Ascending aorta (tissue), 2 donors: ENCODE measurements at regions not wholly inside any gene's neighbourhood (a gene's known extent, or its start where the extent isn't known, plus 50 kb on each side); places are given as distances from the start of the nearest gene placed in this dataset.
"Not testable (repeated sequence)": the region's sequence is repeated elsewhere in the genome, so short reads cannot be mapped to it uniquely, and the experiment has no call there.

Experiments used
- DNase-seq, 2 donors: peaks; one replicate each; pipeline ENCODE4 v3.0.0-alpha.2; 2019; ENCODE audit warnings: low spot score in 2 of 2
- H3K27ac ChIP-seq, 2 donors: fragments of 200-600 bp; sonication (generic); one replicate each; pipeline ENCODE4 v1.5.1; 2016 to 2017; ENCODE audit warnings: mild to moderate bottlenecking in 1 of 2
- H3K27me3 ChIP-seq: fragments of 200-600 bp; sonication (generic); one replicate; pipeline ENCODE4 v1.5.1; 2017
- H3K36me3 ChIP-seq, 2 donors: fragments of 200-600 bp; sonication (generic); one replicate each; pipeline ENCODE4 v1.5.1; 2016
- H3K4me1 ChIP-seq, 2 donors: fragments of 200-600 bp; sonication (generic); one replicate each; pipeline ENCODE4 v1.5.1; 2016 to 2017; ENCODE audit warnings: mild to moderate bottlenecking in 1 of 2
- H3K4me3 ChIP-seq, 2 donors: fragments of 200-600 bp; sonication (generic); one replicate each; pipeline ENCODE4 v1.5.1; 2016 to 2017; ENCODE audit warnings: mild to moderate bottlenecking in 1 of 2
- H3K9me3 ChIP-seq, 2 donors: fragments of 200-600 bp; sonication (generic); one replicate each; pipeline ENCODE4 v1.5.1; 2016
- intact Hi-C: fragments of 100-400 bp; cut with DNase I; formaldehyde crosslinking; loops from one replicate; pipeline ENCODE4 v1.15.1; 2023
- TF ChIP-seq, protein P1 (sequence below), 3 experiments: fragments of 200-600 bp in 2 of 3; fragments of 450-650 bp in 1 of 3; sonication (generic) in 2 of 3; IDR thresholded peaks; one replicate each; pipeline ENCODE4 v1.5.1; 2016 to 2019; ENCODE audit warnings: antibody characterized with exemption in 3 of 3, mild to moderate bottlenecking in 1 of 3, moderate library complexity in 1 of 3

GRCh38 chr6:166803471-166803870, 152.9 kb downstream of the RNASET2 start:
- no peak for DNase-seq
- H3K27ac ChIP-seq: no peak overlapping the region
- H3K4me3 ChIP-seq: no peak overlapping the region
- no peaks in the 10 kb centered on the region for H3K36me3 ChIP-seq
- TF ChIP-seq, protein P1, sequence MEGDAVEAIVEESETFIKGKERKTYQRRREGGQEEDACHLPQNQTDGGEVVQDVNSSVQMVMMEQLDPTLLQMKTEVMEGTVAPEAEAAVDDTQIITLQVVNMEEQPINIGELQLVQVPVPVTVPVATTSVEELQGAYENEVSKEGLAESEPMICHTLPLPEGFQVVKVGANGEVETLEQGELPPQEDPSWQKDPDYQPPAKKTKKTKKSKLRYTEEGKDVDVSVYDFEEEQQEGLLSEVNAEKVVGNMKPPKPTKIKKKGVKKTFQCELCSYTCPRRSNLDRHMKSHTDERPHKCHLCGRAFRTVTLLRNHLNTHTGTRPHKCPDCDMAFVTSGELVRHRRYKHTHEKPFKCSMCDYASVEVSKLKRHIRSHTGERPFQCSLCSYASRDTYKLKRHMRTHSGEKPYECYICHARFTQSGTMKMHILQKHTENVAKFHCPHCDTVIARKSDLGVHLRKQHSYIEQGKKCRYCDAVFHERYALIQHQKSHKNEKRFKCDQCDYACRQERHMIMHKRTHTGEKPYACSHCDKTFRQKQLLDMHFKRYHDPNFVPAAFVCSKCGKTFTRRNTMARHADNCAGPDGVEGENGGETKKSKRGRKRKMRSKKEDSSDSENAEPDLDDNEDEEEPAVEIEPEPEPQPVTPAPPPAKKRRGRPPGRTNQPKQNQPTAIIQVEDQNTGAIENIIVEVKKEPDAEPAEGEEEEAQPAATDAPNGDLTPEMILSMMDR (IDR thresholded peaks at IDR 0.05): no peak
- H3K4me1 ChIP-seq: no peaks in the 10 kb centered on the region
- no peaks in the 10 kb centered on the region for H3K27me3 ChIP-seq
- peaks cover 0 to 27% of the 10 kb centered on the region in 2 donors for H3K9me3 ChIP-seq
- intact Hi-C loops: no loop called here

DNA sequence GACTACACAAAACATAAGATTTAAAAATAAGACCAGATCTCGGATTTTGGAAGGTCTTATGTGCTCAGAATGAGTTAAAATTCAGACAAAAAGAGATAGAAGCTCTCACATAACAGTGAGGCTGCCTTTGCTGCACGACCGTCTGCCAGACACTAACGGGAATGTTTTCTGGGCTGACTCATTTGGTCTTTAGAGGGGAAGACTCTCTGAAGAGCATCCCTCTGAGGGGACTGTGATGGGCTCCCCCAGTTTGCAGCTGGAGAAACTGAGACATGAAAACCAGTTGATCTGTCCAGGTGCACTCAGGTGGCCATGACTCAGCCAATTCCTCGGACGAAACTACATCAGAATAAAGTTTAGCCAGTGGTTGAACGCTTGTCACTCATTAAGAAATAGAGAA, 153.9 kb downstream of the RNASET2 start:
- no peak overlapping the region for H3K4me3 ChIP-seq
- H3K4me1 ChIP-seq: no peaks in the 10 kb centered on the region
- no peak for DNase-seq
- H3K9me3 ChIP-seq: peaks cover 0 to 25% of the 10 kb centered on the region in 2 donors
- TF ChIP-seq, protein P1 (IDR thresholded peaks at IDR 0.05): no peak
- H3K36me3 ChIP-seq: no peaks in the 10 kb centered on the region
- no peaks in the 10 kb centered on the region for H3K27me3 ChIP-seq
- no peak overlapping the region for H3K27ac ChIP-seq
- intact Hi-C loops: no loop called here

DNA sequence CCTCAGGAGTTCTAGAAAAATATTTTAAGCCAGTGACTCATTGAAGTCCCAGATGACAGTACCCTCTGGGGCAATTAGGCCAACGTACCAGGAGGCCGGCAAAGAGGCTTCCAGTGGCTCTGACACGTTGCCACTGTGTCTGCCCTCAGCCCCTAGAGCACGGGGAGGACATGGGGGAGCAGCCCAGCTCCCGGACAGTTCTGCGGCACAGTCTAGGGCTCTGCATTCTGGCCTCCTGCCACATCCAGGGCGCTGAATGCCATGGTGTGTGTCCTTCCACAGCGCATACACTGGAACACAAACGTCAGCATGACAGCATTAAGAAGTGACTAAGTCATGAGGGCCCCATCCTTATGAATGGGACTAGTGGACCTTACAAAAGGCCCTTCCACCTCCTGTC, 156.2 kb downstream of the RNASET2 start:
- Histone ChIP-seq H3K27ac (no peak overlapping the region), H3K9me3 (peaks cover 0 to 3% of the 10 kb centered on the region in 2 donors), H3K27me3 (no peaks in the 10 kb centered on the region), H3K4me3 (no peak overlapping the region), H3K36me3 (no peaks in the 10 kb centered on the region), H3K4me1 (no peaks in the 10 kb centered on the region)
- TF ChIP-seq, protein P1 (IDR thresholded peaks at IDR 0.05): no peak
- no peak for DNase-seq
- intact Hi-C loops: no loop called here

GRCh38 chr6:166798652-166799051, 157.7 kb downstream of the RNASET2 start:
- TF ChIP-seq, protein P1 (IDR thresholded peaks at IDR 0.05): no peak

DNA sequence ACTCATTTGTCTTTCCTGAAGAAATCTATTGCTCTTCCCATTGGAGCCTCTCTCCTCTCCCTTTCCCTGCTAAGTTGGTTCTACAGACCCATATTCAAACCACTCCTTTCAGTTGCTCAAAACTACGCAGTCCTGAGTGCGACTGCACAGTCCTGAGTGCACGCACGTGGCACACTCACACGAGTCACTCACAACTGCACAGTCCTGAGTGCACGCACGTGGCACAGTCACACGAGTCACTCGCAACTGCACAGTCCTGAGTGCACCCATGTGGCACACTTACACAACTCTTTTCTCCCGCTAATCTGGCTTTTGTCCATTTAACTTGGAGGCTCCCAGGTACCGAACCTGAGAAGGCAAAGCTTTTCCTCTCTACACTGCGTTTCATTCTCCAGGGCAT, 159.7 kb downstream of the RNASET2 start:
- Histone ChIP-seq H3K27me3 (no peaks in the 10 kb centered on the region), H3K9me3 (no peaks in the 10 kb centered on the region), H3K4me1 (no peaks in the 10 kb centered on the region), H3K27ac (no peak overlapping the region), H3K4me3 (no peak overlapping the region), H3K36me3 (no peaks in the 10 kb centered on the region)
- TF ChIP-seq, protein P1 (IDR thresholded peaks at IDR 0.05): no peak
- intact Hi-C loops: no loop called here
- no peak for DNase-seq

More at GRCh38 chr6:166798652-166799051, 157.7 kb downstream of the RNASET2 start:
- Histone ChIP-seq H3K9me3 (no peaks in the 10 kb centered on the region), H3K4me3 (no peak overlapping the region), H3K36me3 (no peaks in the 10 kb centered on the region), H3K27me3 (no peaks in the 10 kb centered on the region), H3K27ac (no peak overlapping the region), H3K4me1 (no peaks in the 10 kb centered on the region)
- intact Hi-C loops: no loop called here
- no peak for DNase-seq

- intact Hi-C loops: no loop called here
- TF ChIP-seq, protein P1 (IDR thresholded peaks at IDR 0.05): no peak
- H3K27ac ChIP-seq: no peak overlapping the region
- H3K9me3 ChIP-seq: no peaks in the 10 kb centered on the region
- H3K36me3 ChIP-seq: no peaks in the 10 kb centered on the region
- no peaks in the 10 kb centered on the region for H3K4me1 ChIP-seq
- no peak for DNase-seq
- H3K27me3 ChIP-seq: no peaks in the 10 kb centered on the region
- H3K4me3 ChIP-seq: no peak overlapping the region
These were observed 160.5 kb downstream of the RNASET2 start for GRCh38 chr6:166795879-166796278.

DNA sequence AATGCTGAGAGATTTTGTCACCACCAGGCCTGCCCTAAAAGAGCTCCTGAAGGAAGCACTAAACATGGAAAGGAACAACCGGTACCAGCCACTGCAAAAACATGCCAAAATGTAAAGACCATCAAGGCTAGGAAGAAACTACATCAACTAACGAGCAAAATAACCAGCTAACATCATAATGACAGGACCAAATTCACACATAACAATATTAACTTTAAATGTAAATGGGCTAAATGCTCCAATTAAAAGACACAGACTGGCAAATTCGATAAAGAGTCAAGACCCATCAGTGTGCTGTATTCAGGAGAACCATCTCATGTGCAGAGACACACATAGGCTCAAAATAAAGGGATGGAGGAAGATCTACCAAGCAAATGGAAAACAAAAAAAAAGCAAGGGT, 163.8 kb upstream of the RPS6KA2 start:
- H3K4me3 ChIP-seq, intact Hi-C loops, H3K36me3 ChIP-seq, DNase-seq, H3K9me3 ChIP-seq, H3K27ac ChIP-seq, H3K27me3 ChIP-seq, H3K4me1 ChIP-seq: not testable (repeated sequence)

DNA sequence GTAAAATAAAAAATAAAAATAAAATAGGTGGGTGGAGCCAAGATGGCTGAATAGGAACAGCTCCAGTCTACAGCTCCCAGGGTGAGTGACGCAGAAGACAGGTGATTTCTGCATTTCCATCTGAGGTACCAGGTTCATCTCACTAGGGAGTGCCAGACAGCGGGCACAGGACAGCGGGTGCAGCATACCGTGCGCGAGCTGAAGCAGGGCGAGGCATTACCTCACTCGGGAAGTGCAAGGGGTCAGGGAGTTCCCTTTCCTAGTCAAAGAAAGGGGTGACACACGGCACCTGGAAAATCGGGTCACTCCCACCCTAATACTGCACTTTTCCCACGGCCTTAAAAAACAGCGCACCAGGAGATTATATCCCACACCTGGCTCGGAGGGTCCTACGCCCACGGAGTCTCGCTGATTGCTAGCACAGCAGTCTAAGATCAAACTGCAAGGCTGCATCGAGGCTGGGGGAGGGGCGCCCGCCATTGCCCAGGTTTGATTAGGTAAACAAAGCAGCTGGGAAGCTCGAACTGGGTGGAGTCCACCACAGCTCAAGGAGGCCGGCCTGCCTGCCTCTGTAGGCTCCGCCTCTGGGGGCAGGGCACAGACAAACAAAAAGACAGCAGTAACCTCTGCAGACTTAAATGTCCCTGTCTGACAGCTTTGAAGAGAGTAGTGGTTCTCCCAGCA, 161.9 kb upstream of the RPS6KA2 start:
- H3K4me1 ChIP-seq, H3K27ac ChIP-seq, H3K36me3 ChIP-seq, DNase-seq, H3K4me3 ChIP-seq, H3K9me3 ChIP-seq, intact Hi-C loops, H3K27me3 ChIP-seq: not testable (repeated sequence)
